Left lung (tissue), 4 donors: ENCODE measurements at regions not wholly inside any gene's neighbourhood (a gene's known extent, or its start where the extent isn't known, plus 50 kb on each side); places are given as distances from the start of the nearest gene placed in this dataset.
A peak's percentile ranks its signal among the peaks of the same experiment; 100 is the strongest.

Experiments used
- ATAC-seq: fragments of 200-7000 bp; cut with Tn5 transposase; one replicate; pipeline ENCODE4 v1.9.1; 2020; ENCODE audit warnings: moderate library complexity
- DNase-seq, 4 donors: peaks; one replicate each; pipeline ENCODE4 v3.0.0-alpha.2; 2013 to 2020
- H3K27ac ChIP-seq, 2 donors: fragments of 200-600 bp; sonication (generic) in 1 of 2; one replicate each; pipeline versions ENCODE4 v1.5.0 to v1.8.0; 2020 to 2021
- H3K27me3 ChIP-seq, 2 donors: fragments of 200-600 bp; sonication (generic) in 1 of 2; one replicate each; pipeline versions ENCODE4 v1.5.0 to v1.8.0; 2020 to 2021
- H3K36me3 ChIP-seq, 2 donors: fragments of 200-600 bp; sonication (generic) in 1 of 2; one replicate each; pipeline versions ENCODE4 v1.5.0 to v1.8.0; 2020 to 2021
- H3K4me1 ChIP-seq, 2 donors: fragments of 200-600 bp; one replicate each; pipeline ENCODE4 v1.8.0; 2021
- H3K4me3 ChIP-seq, 2 donors: fragments of 200-600 bp; sonication (generic) in 1 of 2; one replicate each; pipeline versions ENCODE4 v1.5.0 to v1.8.0; 2020 to 2021; ENCODE audit warnings: mild to moderate bottlenecking in 1 of 2
- H3K9me3 ChIP-seq, 2 donors: fragments of 200-600 bp; sonication (generic) in 1 of 2; one replicate each; pipeline versions ENCODE4 v1.5.0 to v1.8.0; 2020 to 2021
- intact Hi-C, 2 donors: fragments of 100-400 bp; cut with DNase I; formaldehyde crosslinking; loops; one replicate each; pipeline versions ENCODE4 v1.11.2 to v1.14.2; 2022
- TF ChIP-seq, protein P1 (sequence below), 2 donors: fragments of 200-600 bp; sonication (generic) in 1 of 2; IDR thresholded peaks; one replicate each; pipeline versions ENCODE4 v1.5.0 to v1.8.0; 2021; ENCODE audit warnings: antibody characterized with exemption in 2 of 2
- donor health status: DM: no; HTN: yes; CAD: no.
- donor health status: DM: no; HTN: no; CAD: no.

DNA sequence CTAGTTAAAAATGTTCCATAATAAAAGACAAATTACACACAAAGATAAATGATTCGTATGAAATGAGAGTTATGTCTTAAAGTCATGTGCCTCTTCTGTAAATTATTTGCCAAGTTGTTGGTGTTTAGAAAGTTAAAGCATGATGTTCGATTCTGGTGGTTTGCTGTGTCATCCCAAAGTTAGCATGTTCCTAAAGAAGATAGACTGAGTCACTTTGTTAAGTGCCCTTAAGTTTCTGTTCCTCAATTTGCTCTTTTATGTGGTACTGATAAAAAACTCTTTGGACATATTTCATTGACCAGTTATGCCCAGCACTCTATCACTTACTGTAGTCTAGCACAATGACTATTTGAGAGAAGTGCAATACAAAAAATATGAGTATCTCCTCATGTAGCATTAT is 366.9 kb upstream of the ZNF608 start:
- H3K9me3 ChIP-seq = peaks cover 0 to 1% of the 10 kb centered on the region in 2 donors
- H3K4me1 ChIP-seq = no peaks in the 10 kb centered on the region
- H3K36me3 ChIP-seq = no peaks in the 10 kb centered on the region
- no peak overlapping the region for H3K27ac ChIP-seq
- intact Hi-C loops = no loop called here
- ATAC-seq = no peak
- no peak overlapping the region for H3K4me3 ChIP-seq
- TF ChIP-seq, protein P1, sequence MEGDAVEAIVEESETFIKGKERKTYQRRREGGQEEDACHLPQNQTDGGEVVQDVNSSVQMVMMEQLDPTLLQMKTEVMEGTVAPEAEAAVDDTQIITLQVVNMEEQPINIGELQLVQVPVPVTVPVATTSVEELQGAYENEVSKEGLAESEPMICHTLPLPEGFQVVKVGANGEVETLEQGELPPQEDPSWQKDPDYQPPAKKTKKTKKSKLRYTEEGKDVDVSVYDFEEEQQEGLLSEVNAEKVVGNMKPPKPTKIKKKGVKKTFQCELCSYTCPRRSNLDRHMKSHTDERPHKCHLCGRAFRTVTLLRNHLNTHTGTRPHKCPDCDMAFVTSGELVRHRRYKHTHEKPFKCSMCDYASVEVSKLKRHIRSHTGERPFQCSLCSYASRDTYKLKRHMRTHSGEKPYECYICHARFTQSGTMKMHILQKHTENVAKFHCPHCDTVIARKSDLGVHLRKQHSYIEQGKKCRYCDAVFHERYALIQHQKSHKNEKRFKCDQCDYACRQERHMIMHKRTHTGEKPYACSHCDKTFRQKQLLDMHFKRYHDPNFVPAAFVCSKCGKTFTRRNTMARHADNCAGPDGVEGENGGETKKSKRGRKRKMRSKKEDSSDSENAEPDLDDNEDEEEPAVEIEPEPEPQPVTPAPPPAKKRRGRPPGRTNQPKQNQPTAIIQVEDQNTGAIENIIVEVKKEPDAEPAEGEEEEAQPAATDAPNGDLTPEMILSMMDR (IDR thresholded peaks at IDR 0.05) = no peak
- no peaks in the 10 kb centered on the region for H3K27me3 ChIP-seq
- no peak for DNase-seq

DNA sequence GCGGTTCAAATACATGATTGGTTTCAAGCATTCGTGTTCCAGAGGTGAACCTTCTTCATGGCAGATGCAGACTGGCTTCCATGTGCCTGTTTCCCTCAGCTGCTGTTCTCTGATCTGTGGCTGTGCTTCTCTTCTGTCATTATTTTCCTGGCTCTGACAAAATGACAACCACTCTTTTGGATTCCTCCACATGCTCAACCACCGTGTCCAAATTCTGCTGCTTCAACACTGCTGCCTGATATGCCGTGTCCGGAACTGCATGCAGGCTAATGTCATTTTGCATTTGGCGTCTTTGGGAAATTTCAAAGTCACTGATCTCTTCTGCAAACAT is 368.7 kb upstream of the ZNF608 start:
- DNase-seq = no peak
- no peaks in the 10 kb centered on the region for H3K36me3 ChIP-seq
- no peaks in the 10 kb centered on the region for H3K4me1 ChIP-seq
- ATAC-seq = no peak
- no peaks in the 10 kb centered on the region for H3K27me3 ChIP-seq
- peaks cover 0 to 1% of the 10 kb centered on the region in 2 donors for H3K9me3 ChIP-seq
- intact Hi-C loops = no loop called here
- no peak overlapping the region for H3K27ac ChIP-seq
- TF ChIP-seq, protein P1 (IDR thresholded peaks at IDR 0.05) = no peak
- H3K4me3 ChIP-seq = no peak overlapping the region

DNA sequence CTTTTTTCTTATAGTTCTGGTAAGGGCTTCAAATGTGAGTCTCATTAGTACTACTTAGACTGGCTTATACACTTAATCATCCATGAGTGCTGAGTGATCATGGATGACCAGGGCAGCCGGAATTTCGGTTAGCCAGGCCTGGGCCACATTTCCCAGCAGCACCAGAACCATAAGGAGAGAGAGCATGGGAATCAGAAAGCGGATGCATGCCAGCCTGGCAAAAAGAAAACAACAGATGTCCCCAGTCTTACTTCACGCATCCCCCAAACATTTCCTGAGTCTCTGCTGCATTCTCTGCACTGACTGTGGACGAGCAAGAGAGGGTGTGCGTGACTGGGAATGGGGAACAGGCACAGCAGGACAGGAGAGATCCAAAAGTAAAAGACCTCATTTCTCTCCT is 371.1 kb upstream of the ZNF608 start:
- Histone ChIP-seq H3K9me3 (no peaks in the 10 kb centered on the region), H3K4me1 (no peaks in the 10 kb centered on the region), H3K36me3 (no peaks in the 10 kb centered on the region), H3K4me3 (no peak overlapping the region), H3K27ac (no peak overlapping the region), H3K27me3 (no peaks in the 10 kb centered on the region)
- TF ChIP-seq, protein P1 (IDR thresholded peaks at IDR 0.05) = no peak
- intact Hi-C loops = no loop called here
- DNase-seq (no peak), ATAC-seq (no peak)

DNA sequence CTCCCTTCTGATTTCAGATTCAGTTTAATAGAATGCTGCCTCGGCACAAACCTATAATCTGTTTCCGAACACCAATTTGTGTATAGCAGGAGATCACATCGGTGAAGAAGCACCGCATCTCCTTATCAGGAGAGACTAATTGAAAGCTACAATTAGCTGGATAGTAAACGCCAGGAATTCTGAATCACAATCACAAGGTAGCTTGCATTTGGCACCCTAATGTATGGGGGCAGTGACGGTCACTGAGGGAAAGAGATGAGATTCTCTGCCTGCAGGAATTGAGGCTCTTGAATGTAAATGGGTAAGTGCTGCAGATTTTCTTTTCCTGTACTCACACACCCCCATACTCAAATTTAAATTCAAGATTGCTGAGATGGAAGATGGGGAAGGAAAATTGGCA is 373.6 kb upstream of the ZNF608 start:
- Histone ChIP-seq H3K4me1 (no peaks in the 10 kb centered on the region), H3K36me3 (no peaks in the 10 kb centered on the region), H3K27ac (no peak overlapping the region), H3K4me3 (no peak overlapping the region), H3K27me3 (no peaks in the 10 kb centered on the region), H3K9me3 (no peaks in the 10 kb centered on the region)
- intact Hi-C loops = no loop called here
- TF ChIP-seq, protein P1 (IDR thresholded peaks at IDR 0.05) = no peak
- ATAC-seq (no peak), DNase-seq (no peak)

DNA sequence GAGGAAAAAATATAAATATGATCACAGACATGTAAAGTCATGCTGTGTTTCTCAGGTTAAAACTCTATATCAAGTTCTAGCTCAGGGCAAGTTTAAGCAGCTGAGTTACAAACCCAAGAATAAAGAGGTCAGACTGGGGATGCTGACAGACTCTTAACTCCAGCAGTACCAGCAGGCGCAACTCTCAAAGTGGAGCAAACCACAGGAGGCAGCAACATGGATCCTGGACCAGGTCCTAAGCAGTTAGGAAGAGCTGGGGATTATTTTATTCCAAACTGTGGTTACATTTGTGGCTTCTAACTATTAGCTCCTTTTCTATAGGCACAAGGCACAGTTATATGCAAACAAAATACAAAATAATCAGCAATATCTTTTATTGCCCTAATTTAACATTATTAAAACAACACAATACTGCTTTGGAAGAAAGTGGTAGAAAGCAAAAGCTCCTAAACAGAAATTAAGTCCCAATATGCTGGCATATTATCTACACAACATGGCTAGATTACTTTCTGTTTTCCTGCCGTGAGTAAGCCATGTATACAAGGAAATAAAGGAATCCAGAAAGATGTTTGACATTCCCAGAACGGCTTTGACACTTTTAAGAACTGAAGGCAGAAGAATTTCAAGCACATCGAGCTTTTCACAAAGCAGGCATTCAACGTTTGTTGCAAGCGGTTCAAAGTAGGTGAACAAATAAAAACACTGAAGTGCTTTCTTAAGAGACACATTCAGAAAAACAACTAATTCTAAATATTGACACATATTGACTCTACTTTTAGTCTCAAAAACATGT is 378.8 kb upstream of the ZNF608 start:
- Histone ChIP-seq H3K9me3 (no peaks in the 10 kb centered on the region), H3K27me3 (no peaks in the 10 kb centered on the region), H3K27ac (peak overlapping the region; percentile 2 to 22), H3K4me3 (no peak overlapping the region), H3K36me3 (no peaks in the 10 kb centered on the region), H3K4me1 (no peaks in the 10 kb centered on the region)
- ATAC-seq = peak; percentile 72
- intact Hi-C loops = no loop called here
- TF ChIP-seq, protein P1 (IDR thresholded peaks at IDR 0.05) = no peak
- DNase-seq = peak in 1 of 4 donors; percentile 9
